M059J (cell line): ENCODE measurements at regions not wholly inside any gene's neighbourhood (a gene's known extent, or its start where the extent isn't known, plus 50 kb on each side); places are given as distances from the start of the nearest gene placed in this dataset.

Experiments
- DNase-seq: peaks from one replicate; pipeline ENCODE4 v3.0.0-alpha.2; 2012; ENCODE audit warnings: low read depth

DNA sequence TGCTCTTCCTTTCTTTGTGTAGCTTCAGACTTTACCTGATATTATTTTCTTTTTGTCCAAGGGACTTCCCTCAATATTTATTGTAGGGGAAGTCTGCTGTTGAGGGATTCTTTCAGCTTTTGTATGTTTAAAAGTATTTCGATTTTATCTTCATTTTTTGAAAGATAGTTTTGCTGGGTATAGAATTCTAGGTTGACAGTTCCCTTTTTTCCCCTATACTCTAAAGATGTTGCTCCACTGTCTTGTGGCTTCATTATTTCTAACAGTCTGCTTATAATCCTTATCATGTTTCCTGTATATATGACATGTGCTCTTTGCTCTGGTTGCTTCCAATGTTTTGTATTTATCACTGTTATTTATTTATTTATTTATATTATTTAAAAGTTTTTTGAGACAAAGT is 57.3 kb downstream of the CYTL1 start:
- no peak for DNase-seq

DNA sequence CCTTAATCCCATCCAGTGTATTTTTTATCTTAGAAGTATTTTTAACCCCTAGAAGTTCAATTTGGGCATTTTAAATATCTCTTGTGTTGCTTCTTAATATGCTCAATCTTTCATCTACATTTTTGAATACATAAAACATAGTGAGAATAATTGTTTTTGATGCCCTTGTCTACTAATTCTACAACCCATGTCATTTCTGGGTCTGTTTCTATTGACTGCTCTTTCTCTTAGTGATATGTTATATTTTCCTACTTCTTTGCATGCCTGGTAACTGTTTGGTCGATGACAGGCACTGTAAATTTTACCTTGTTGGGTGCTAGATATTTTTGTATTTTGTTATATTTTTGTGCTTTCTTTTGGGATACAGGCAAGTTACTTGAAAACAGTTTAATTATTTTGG is 56.3 kb downstream of the CYTL1 start:
- DNase-seq, result no peak
